PC-9 (cell line): ENCODE measurements at regions not wholly inside any gene's neighbourhood (a gene's known extent, or its start where the extent isn't known, plus 50 kb on each side); places are given as distances from the start of the nearest gene placed in this dataset.

Experiments
- EZH2 ChIP-seq: fragments of 200-600 bp; sonication (generic); IDR thresholded peaks from 2 replicates; pipeline ENCODE4 v1.8.0; 2017; ENCODE audit warnings: antibody characterized with exemption, low read depth
- TF ChIP-seq, protein P1 (sequence below): fragments of 200-600 bp; sonication (generic); conservative IDR thresholded peaks from 2 replicates; pipeline ENCODE4 v1.6.1; 2017; ENCODE audit warnings: mixed run types, antibody characterized with exemption, mild to moderate bottlenecking, moderate library complexity

DNA sequence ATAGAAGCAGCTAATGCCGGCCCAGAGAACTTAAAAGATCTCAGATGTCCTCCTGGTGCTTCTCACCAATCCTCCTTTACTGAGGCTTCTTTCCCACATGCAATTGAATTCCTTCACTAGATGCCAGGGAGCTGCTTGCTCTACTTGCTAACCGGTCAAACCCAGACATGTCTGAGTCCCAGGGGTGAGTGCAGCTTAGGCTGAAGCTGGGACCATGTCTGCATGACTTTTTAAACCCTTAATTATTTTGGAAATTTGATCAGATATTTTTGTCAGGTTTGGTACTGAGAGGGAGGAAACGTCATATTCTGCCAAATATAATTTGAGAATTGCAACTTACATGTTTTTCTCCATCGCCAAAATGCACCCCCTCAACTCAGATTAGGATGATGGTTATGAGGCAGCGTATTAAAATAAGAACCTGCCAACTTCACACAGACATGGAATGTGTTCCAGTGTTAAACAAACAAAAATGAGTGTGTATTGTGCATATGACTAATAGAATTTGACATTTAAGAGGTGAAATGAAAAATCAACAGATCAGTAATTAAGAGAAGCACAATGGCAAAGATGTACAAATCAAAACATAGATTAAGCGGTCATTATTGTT, 529.5 kb downstream of the ETS1 start:
- TF ChIP-seq, protein P1, sequence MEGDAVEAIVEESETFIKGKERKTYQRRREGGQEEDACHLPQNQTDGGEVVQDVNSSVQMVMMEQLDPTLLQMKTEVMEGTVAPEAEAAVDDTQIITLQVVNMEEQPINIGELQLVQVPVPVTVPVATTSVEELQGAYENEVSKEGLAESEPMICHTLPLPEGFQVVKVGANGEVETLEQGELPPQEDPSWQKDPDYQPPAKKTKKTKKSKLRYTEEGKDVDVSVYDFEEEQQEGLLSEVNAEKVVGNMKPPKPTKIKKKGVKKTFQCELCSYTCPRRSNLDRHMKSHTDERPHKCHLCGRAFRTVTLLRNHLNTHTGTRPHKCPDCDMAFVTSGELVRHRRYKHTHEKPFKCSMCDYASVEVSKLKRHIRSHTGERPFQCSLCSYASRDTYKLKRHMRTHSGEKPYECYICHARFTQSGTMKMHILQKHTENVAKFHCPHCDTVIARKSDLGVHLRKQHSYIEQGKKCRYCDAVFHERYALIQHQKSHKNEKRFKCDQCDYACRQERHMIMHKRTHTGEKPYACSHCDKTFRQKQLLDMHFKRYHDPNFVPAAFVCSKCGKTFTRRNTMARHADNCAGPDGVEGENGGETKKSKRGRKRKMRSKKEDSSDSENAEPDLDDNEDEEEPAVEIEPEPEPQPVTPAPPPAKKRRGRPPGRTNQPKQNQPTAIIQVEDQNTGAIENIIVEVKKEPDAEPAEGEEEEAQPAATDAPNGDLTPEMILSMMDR: no peak
- TF ChIP-seq EZH2: no peak
